Transverse colon (tissue), 4 donors: ENCODE measurements at regions not wholly inside any gene's neighbourhood (a gene's known extent, or its start where the extent isn't known, plus 50 kb on each side); places are given as distances from the start of the nearest gene placed in this dataset.

Source experiments
- DNase-seq: peaks from one replicate; pipeline ENCODE4 v3.0.0-alpha.2; 2019
- H3K27ac ChIP-seq, 4 donors: fragments of 200-600 bp; sonication (generic); 2 replicates each; pipeline ENCODE4 v1.5.1; 2016 to 2018; ENCODE audit warnings: inconsistent platforms in 4 of 4
- H3K27me3 ChIP-seq: fragments of 200-600 bp; sonication (generic); 2 replicates; pipeline ENCODE4 v1.5.1; 2017; ENCODE audit warnings: inconsistent platforms
- H3K36me3 ChIP-seq, 4 donors: fragments of 200-600 bp; sonication (generic); 2 replicates each; pipeline ENCODE4 v1.5.1; 2017 to 2019; ENCODE audit warnings: inconsistent platforms in 4 of 4
- H3K4me1 ChIP-seq, 4 donors: fragments of 200-600 bp; sonication (generic); 2 replicates each; pipeline ENCODE4 v1.5.1; 2017 to 2020; ENCODE audit warnings: inconsistent platforms in 4 of 4
- H3K4me3 ChIP-seq, 4 donors: fragments of 200-600 bp; sonication (generic); 1 replicate in 1 of 4; 2 replicates in 3 of 4; pipeline versions ENCODE4 v1.5.1 to v1.6.1; 2017 to 2019; ENCODE audit warnings: inconsistent platforms in 4 of 4
- H3K9me3 ChIP-seq, 2 donors: fragments of 200-600 bp; sonication (generic); 2 replicates each; pipeline ENCODE4 v1.5.1; 2017 to 2019; ENCODE audit warnings: inconsistent platforms in 2 of 2
- EP300 ChIP-seq: sonication (generic); formaldehyde crosslinking; IDR thresholded peaks from one replicate; pipeline ENCODE4 v1.6.1; 2017; ENCODE audit warnings: antibody characterized with exemption, low read depth
- POLR2A ChIP-seq: fragments of 450-650 bp; IDR thresholded peaks from one replicate; pipeline ENCODE4 v1.6.1; 2016; ENCODE audit warnings: antibody characterized with exemption, mild to moderate bottlenecking, moderate library complexity
- POLR2AphosphoS5 ChIP-seq, 3 donors: sonication (generic); formaldehyde crosslinking; IDR thresholded peaks; one replicate each; pipeline ENCODE4 v1.6.1; 2016; ENCODE audit warnings: antibody characterized with exemption in 3 of 3
- WGBS, 2 donors: methylation state at CpG; one replicate each; pipeline ENCODE4 v1.1.5; 2018; ENCODE audit warnings: low coverage in 1 of 2; 5-methylcytosine and 5-hydroxymethylcytosine counted together
- in situ Hi-C, 4 donors: fragments of 200-750 bp; cut with MboI; loops; one replicate each; pipeline versions ENCODE4 v1.15.0 to v1.15.1; 2017; ENCODE audit warnings: low sequenced_read_pairs in 3 of 4, low pct_ligation_motif_present in 1 of 4, low pct_unique_long_range_greater_than_20kb in 1 of 4
- intact Hi-C: fragments of 100-400 bp; cut with DNase I; formaldehyde crosslinking; loops from one replicate; pipeline ENCODE4 v1.15.1; 2023; ENCODE audit warnings: low total_unique reads
- TF ChIP-seq, protein P1 (sequence below), 5 experiments: fragments of 200-600 bp in 3 of 5; fragments of 450-650 bp in 2 of 5; sonication (generic) in 3 of 5; IDR thresholded peaks; 1 replicate in 2 of 5; 2 replicates in 3 of 5; pipeline ENCODE4 v1.5.1; 2016 to 2017; ENCODE audit warnings: antibody characterized with exemption in 5 of 5, inconsistent platforms in 3 of 5, mild to moderate bottlenecking in 2 of 5, moderate library complexity in 1 of 5

DNA sequence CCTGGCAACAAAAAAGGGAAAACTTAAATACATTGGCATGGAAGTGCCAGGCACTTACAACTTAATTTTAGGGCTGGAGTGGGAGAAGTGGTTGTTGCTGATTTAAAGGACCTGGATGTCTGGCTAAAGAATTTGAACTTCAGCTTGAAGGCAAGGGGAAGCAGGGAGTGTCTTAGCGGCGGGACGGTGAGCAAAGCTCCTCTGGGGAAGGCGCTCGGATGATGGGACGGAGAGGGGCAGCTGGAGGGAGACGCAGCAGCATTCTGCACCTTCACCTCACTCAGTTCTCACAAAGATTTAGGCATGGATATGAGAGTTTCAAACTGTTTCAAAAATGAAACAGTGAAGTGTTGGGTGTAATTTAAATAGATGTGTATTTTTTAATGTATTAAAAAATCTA is 967.1 kb downstream of the BRD1 start:
- TF ChIP-seq, protein P1, sequence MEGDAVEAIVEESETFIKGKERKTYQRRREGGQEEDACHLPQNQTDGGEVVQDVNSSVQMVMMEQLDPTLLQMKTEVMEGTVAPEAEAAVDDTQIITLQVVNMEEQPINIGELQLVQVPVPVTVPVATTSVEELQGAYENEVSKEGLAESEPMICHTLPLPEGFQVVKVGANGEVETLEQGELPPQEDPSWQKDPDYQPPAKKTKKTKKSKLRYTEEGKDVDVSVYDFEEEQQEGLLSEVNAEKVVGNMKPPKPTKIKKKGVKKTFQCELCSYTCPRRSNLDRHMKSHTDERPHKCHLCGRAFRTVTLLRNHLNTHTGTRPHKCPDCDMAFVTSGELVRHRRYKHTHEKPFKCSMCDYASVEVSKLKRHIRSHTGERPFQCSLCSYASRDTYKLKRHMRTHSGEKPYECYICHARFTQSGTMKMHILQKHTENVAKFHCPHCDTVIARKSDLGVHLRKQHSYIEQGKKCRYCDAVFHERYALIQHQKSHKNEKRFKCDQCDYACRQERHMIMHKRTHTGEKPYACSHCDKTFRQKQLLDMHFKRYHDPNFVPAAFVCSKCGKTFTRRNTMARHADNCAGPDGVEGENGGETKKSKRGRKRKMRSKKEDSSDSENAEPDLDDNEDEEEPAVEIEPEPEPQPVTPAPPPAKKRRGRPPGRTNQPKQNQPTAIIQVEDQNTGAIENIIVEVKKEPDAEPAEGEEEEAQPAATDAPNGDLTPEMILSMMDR (IDR thresholded peaks at IDR 0.05): no peak
- TF ChIP-seq EP300: no peak
- TF ChIP-seq POLR2A: no peak
- no peak for TF ChIP-seq POLR2AphosphoS5 (IDR thresholded peaks at IDR 0.05)
- Histone ChIP-seq H3K27me3 (no peaks in the 10 kb centered on the region), H3K4me3 (no peak overlapping the region), H3K4me1 (no peaks in the 10 kb centered on the region), H3K36me3 (no peaks in the 10 kb centered on the region), H3K9me3 (no peaks in the 10 kb centered on the region), H3K27ac (no peak overlapping the region)
- 76 to 91% methylated on average over 7 of the region's 7 CpGs for WGBS, 2 donors
- intact Hi-C loops: no loop called here
- in situ Hi-C loops: no loop called here
- DNase-seq: no peak

DNA sequence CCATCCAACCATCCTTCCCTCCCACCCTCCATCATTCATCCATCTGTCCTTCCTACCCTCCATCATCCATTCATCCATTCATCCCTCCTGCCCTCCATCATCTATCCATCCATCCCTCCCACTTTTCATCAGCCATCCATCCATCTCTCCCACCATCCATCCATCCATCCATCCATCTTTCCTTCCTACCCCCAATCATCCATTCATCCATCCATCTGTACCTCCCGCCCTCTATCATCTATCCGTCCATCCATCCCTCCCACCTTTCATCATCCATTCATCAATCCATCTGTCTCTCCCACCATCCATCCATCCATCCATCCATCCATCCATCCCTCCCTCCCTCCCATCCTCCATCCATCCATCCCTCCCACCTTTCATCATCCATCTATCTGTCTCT is 968.8 kb downstream of the BRD1 start:
- intact Hi-C loops: no loop called here
- no peak for DNase-seq
- no peaks in the 10 kb centered on the region for H3K9me3 ChIP-seq
- H3K4me3 ChIP-seq: no peak overlapping the region
- in situ Hi-C loops: no loop called here
- WGBS, 2 donors: 90 to 91% methylated on average over 2 of the region's 2 CpGs
- no peak overlapping the region for H3K27ac ChIP-seq
- no peaks in the 10 kb centered on the region for H3K36me3 ChIP-seq
- no peaks in the 10 kb centered on the region for H3K27me3 ChIP-seq
- no peak for TF ChIP-seq POLR2AphosphoS5 (IDR thresholded peaks at IDR 0.05)
- TF ChIP-seq, protein P1 (IDR thresholded peaks at IDR 0.05): no peak
- TF ChIP-seq POLR2A: no peak
- TF ChIP-seq EP300: no peak
- no peaks in the 10 kb centered on the region for H3K4me1 ChIP-seq

DNA sequence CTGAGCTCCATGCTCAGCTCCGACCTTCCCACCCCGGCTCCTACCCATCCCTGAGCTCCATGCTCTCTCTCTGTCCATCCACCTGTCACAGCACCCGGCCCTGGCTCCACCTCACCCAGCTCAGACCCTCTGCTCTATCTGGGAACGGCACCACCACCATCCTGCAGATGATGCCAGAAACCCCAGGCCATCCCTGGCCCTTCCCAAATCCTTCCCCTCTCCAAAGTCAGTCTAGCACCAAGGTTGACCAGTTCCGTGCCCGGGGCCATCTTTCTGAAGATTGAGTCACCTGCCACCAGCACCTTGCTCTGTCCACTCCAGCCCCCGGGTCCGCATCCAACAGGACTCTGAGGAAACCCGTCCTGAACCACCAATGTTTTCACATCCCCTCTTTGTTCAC is 969.6 kb downstream of the BRD1 start:
- in situ Hi-C loops: no loop called here
- intact Hi-C loops: no loop called here

DNA sequence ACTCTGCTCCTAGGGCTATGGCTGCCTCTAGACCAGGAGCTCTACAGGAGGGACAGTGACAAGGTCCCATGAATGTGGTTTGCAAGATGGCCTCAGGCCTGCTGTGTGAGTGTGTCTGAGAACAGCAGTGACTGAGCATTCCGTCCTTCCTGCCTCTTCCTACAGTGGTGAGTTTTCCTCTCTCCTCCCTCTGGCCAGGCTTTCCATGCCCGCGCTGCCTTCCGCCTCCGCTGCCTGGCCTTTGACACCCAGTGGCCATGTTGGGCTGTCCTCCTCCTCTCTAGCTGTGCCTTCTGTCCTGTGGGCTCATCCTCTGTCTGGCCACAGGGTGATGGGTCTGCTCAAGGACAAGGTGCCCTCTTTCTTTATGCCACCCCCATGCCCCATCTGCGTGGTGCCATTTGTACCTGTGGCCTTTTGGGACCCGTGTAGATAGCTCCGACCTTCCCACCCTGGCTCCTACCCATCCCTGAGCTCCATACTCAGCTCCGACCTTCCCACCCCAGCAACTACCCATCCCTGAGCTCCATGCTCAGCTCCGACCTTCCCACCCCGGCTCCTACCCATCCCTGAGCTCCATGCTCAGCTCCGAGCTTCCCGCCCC is 970.4 kb downstream of the BRD1 start:
- no peaks in the 10 kb centered on the region for H3K36me3 ChIP-seq
- H3K27me3 ChIP-seq: no peaks in the 10 kb centered on the region
- DNase-seq: no peak
- H3K4me3 ChIP-seq: no peak overlapping the region
- no peaks in the 10 kb centered on the region for H3K4me1 ChIP-seq
- intact Hi-C loops (no loop called here), in situ Hi-C loops (no loop called here)
- WGBS, 2 donors: 86 to 87% methylated on average over 6 to 13 of the region's 13 CpGs
- H3K9me3 ChIP-seq: no peaks in the 10 kb centered on the region
- H3K27ac ChIP-seq: no peak overlapping the region
- TF ChIP-seq, protein P1 (IDR thresholded peaks at IDR 0.05): no peak
- TF ChIP-seq EP300 (no peak), POLR2AphosphoS5 (IDR thresholded peaks at IDR 0.05) (no peak), POLR2A (no peak)

More for the DNA sequence above, 969.6 kb downstream of the BRD1 start:
- H3K4me3 ChIP-seq: no peak overlapping the region
- DNase-seq: no peak
- TF ChIP-seq, protein P1 (IDR thresholded peaks at IDR 0.05): no peak
- no peak overlapping the region for H3K27ac ChIP-seq
- no peaks in the 10 kb centered on the region for H3K36me3 ChIP-seq
- H3K4me1 ChIP-seq: no peaks in the 10 kb centered on the region
- 73 to 82% methylated on average over 4 to 9 of the region's 9 CpGs for WGBS, 2 donors
- no peaks in the 10 kb centered on the region for H3K9me3 ChIP-seq
- no peaks in the 10 kb centered on the region for H3K27me3 ChIP-seq
